Peyer's patch (tissue), 4 donors: ENCODE measurements at regions not wholly inside any gene's neighbourhood (a gene's known extent, or its start where the extent isn't known, plus 50 kb on each side); places are given as distances from the start of the nearest gene placed in this dataset.

ENCODE experiments used
- DNase-seq, 3 donors: peaks; one replicate each; pipeline ENCODE4 v3.0.0-alpha.2; 2017 to 2019
- H3K27ac ChIP-seq, 4 donors: fragments of 200-600 bp; sonication (generic); one replicate each; pipeline ENCODE4 v1.5.1; 2016 to 2019
- H3K27me3 ChIP-seq, 2 donors: fragments of 200-600 bp; sonication (generic); one replicate each; pipeline ENCODE4 v1.5.1; 2019
- H3K36me3 ChIP-seq, 3 donors: fragments of 200-600 bp; sonication (generic); one replicate each; pipeline ENCODE4 v1.5.1; 2016 to 2019
- H3K4me1 ChIP-seq, 4 donors: fragments of 200-600 bp; sonication (generic); one replicate each; pipeline ENCODE4 v1.5.1; 2016 to 2019
- H3K4me3 ChIP-seq, 4 donors: fragments of 200-600 bp; sonication (generic); 1 replicate in 3 of 4; 2 replicates in 1 of 4; pipeline ENCODE4 v1.5.1; 2016 to 2019; ENCODE audit warnings: mild to moderate bottlenecking in 1 of 4
- H3K9me3 ChIP-seq, 4 donors: fragments of 200-600 bp; sonication (generic); one replicate each; pipeline ENCODE4 v1.5.1; 2016 to 2019; ENCODE audit warnings: mild to moderate bottlenecking in 1 of 4
- CTCF ChIP-seq, 6 experiments: fragments of 450-650 bp in 4 of 6; fragments of 200-600 bp in 2 of 6; sonication (generic) in 1 of 6; IDR thresholded peaks; one replicate each; pipeline ENCODE4 v1.5.1; 2017 to 2019; ENCODE audit warnings: antibody characterized with exemption in 6 of 6, mild to moderate bottlenecking in 3 of 6, moderate library complexity in 1 of 6
- POLR2A ChIP-seq, 2 donors: fragments of 450-650 bp; IDR thresholded peaks; one replicate each; pipeline ENCODE4 v1.5.1; 2017; ENCODE audit warnings: antibody characterized with exemption in 2 of 2, mild to moderate bottlenecking in 2 of 2, moderate library complexity in 2 of 2

- H3K27me3 ChIP-seq, result no peaks in the 10 kb centered on the region
- TF ChIP-seq POLR2A (IDR thresholded peaks at IDR 0.05), result no peak
- TF ChIP-seq CTCF (IDR thresholded peaks at IDR 0.05), result no peak
Measured at GRCh38 chr22:25383278-25383820, 163.9 kb downstream of the CRYBB2 start.

GRCh38 chr22:25383892-25384291 is 164.5 kb downstream of the CRYBB2 start:
- H3K4me3 ChIP-seq, result no peak overlapping the region
- H3K4me1 ChIP-seq, result peaks cover 0 to 4% (median under 1%) of the 10 kb centered on the region in 4 donors
- H3K9me3 ChIP-seq, result no peaks in the 10 kb centered on the region
- H3K27ac ChIP-seq, result no peak overlapping the region
- DNase-seq, result no peak
- H3K36me3 ChIP-seq, result peaks cover 0 to 15% (median 0%) of the 10 kb centered on the region in 3 donors
- no peaks in the 10 kb centered on the region for H3K27me3 ChIP-seq
- TF ChIP-seq POLR2A (IDR thresholded peaks at IDR 0.05) (no peak), CTCF (IDR thresholded peaks at IDR 0.05) (no peak)

More at GRCh38 chr22:25383278-25383820, 163.9 kb downstream of the CRYBB2 start:
- H3K27ac ChIP-seq, result no peak overlapping the region
- H3K4me1 ChIP-seq, result no peaks in the 10 kb centered on the region
- peaks cover 0 to 21% (median 0%) of the 10 kb centered on the region in 3 donors for H3K36me3 ChIP-seq
- no peak overlapping the region for H3K4me3 ChIP-seq
- no peaks in the 10 kb centered on the region for H3K9me3 ChIP-seq
- DNase-seq, result no peak

GRCh38 chr22:25386538-25386884 is 167.1 kb downstream of the CRYBB2 start:
- peaks cover 0 to 21% (median 4%) of the 10 kb centered on the region in 4 donors for H3K4me1 ChIP-seq
- no peak overlapping the region for H3K27ac ChIP-seq
- H3K27me3 ChIP-seq, result no peaks in the 10 kb centered on the region
- no peak for DNase-seq
- H3K9me3 ChIP-seq, result no peaks in the 10 kb centered on the region
- no peak for TF ChIP-seq POLR2A (IDR thresholded peaks at IDR 0.05)
- no peak for TF ChIP-seq CTCF (IDR thresholded peaks at IDR 0.05)
- no peak overlapping the region for H3K4me3 ChIP-seq
- H3K36me3 ChIP-seq, result no peaks in the 10 kb centered on the region

- TF ChIP-seq POLR2A (IDR thresholded peaks at IDR 0.05), result no peak
- no peak for TF ChIP-seq CTCF (IDR thresholded peaks at IDR 0.05)
Measured at GRCh38 chr22:25388415-25388814, 169.0 kb downstream of the CRYBB2 start.

GRCh38 chr22:25388866-25389540 is 169.6 kb downstream of the CRYBB2 start:
- H3K27me3 ChIP-seq, result no peaks in the 10 kb centered on the region
- H3K9me3 ChIP-seq, result no peaks in the 10 kb centered on the region
- TF ChIP-seq CTCF (IDR thresholded peaks at IDR 0.05) (no peak), POLR2A (IDR thresholded peaks at IDR 0.05) (no peak)
- no peak overlapping the region for H3K27ac ChIP-seq
- no peak overlapping the region for H3K4me3 ChIP-seq
- DNase-seq, result no peak
- no peaks in the 10 kb centered on the region for H3K36me3 ChIP-seq
- H3K4me1 ChIP-seq, result peaks cover 0 to 27% (median 4%) of the 10 kb centered on the region in 4 donors

More at GRCh38 chr22:25388415-25388814, 169.0 kb downstream of the CRYBB2 start:
- Histone ChIP-seq H3K27ac (no peak overlapping the region), H3K27me3 (no peaks in the 10 kb centered on the region), H3K36me3 (no peaks in the 10 kb centered on the region), H3K4me1 (peaks cover 0 to 27% (median 4%) of the 10 kb centered on the region in 4 donors), H3K9me3 (no peaks in the 10 kb centered on the region), H3K4me3 (no peak overlapping the region)
- DNase-seq, result no peak
